Effector memory CD4-positive, alpha-beta T cell (primary cell): ENCODE measurements at regions not wholly inside any gene's neighbourhood (a gene's known extent, or its start where the extent isn't known, plus 50 kb on each side); places are given as distances from the start of the nearest gene placed in this dataset.

Experiments used
- DNase-seq, 3 donors: peaks; one replicate each; pipeline ENCODE4 v3.0.0-alpha.2; 2020
- H3K27ac ChIP-seq: 2 replicates; pipeline ENCODE4 v1.7.0; 2013; ENCODE audit warnings: mild to moderate bottlenecking, low read length, moderate library complexity; ENCODE audit not compliant: insufficient read depth, poor library complexity, severe bottlenecking
- H3K27me3 ChIP-seq: replicated peaks from 2 replicates; pipeline ENCODE4 v1.7.0; 2013; ENCODE audit warnings: mild to moderate bottlenecking, low read length; ENCODE audit not compliant: insufficient read depth, control insufficient read depth, poor library complexity, severe bottlenecking
- H3K36me3 ChIP-seq: 2 replicates; pipeline ENCODE4 v1.7.0; 2013; ENCODE audit warnings: mild to moderate bottlenecking, low read length, moderate library complexity; ENCODE audit not compliant: control insufficient read depth, insufficient read depth
- H3K4me1 ChIP-seq: 2 replicates; pipeline ENCODE4 v1.7.0; 2013; ENCODE audit warnings: low read length, mild to moderate bottlenecking; ENCODE audit not compliant: control insufficient read depth, insufficient read depth, poor library complexity, severe bottlenecking
- H3K4me3 ChIP-seq: 2 replicates; pipeline ENCODE4 v1.7.0; 2013; ENCODE audit warnings: low read length, low read depth, mild to moderate bottlenecking; ENCODE audit not compliant: insufficient read depth, poor library complexity, severe bottlenecking
- H3K9me3 ChIP-seq: 2 replicates; pipeline ENCODE4 v1.7.0; 2013; ENCODE audit warnings: mild to moderate bottlenecking, low read length, moderate library complexity; ENCODE audit not compliant: control insufficient read depth

- Histone ChIP-seq H3K36me3 (no peaks in the 10 kb centered on the region), H3K4me1 (no peaks in the 10 kb centered on the region), H3K27ac (no peak overlapping the region), H3K9me3 (no peaks in the 10 kb centered on the region), H3K27me3 (no peaks in the 10 kb centered on the region), H3K4me3 (no peak overlapping the region)
- DNase-seq = no peak
Observed at GRCh38 chr6:97406633-97407032, 123.6 kb upstream of the MMS22L start.

GRCh38 chr6:97411610-97412009 lies 128.6 kb upstream of the MMS22L start:
- no peaks in the 10 kb centered on the region for H3K36me3 ChIP-seq
- DNase-seq = no peak
- H3K4me1 ChIP-seq = no peaks in the 10 kb centered on the region
- no peaks in the 10 kb centered on the region for H3K9me3 ChIP-seq
- H3K27ac ChIP-seq = no peak overlapping the region
- H3K4me3 ChIP-seq = no peak overlapping the region
- no peaks in the 10 kb centered on the region for H3K27me3 ChIP-seq

GRCh38 chr6:97412511-97412910 lies 129.5 kb upstream of the MMS22L start:
- DNase-seq = no peak

GRCh38 chr6:97422171-97422570 lies 139.2 kb upstream of the MMS22L start:
- no peaks in the 10 kb centered on the region for H3K4me1 ChIP-seq
- H3K9me3 ChIP-seq = no peaks in the 10 kb centered on the region
- no peak overlapping the region for H3K4me3 ChIP-seq
- no peak for DNase-seq
- peaks cover 4% of the 10 kb centered on the region for H3K27me3 ChIP-seq
- H3K27ac ChIP-seq = no peak overlapping the region
- H3K36me3 ChIP-seq = no peaks in the 10 kb centered on the region

More at GRCh38 chr6:97412511-97412910, 129.5 kb upstream of the MMS22L start:
- H3K27me3 ChIP-seq = no peaks in the 10 kb centered on the region
- H3K9me3 ChIP-seq = no peaks in the 10 kb centered on the region
- H3K27ac ChIP-seq = no peak overlapping the region
- no peaks in the 10 kb centered on the region for H3K4me1 ChIP-seq
- no peaks in the 10 kb centered on the region for H3K36me3 ChIP-seq
- H3K4me3 ChIP-seq = no peak overlapping the region

GRCh38 chr6:97423190-97423589 lies 140.2 kb upstream of the MMS22L start:
- H3K4me3 ChIP-seq = no peak overlapping the region
- H3K4me1 ChIP-seq = no peaks in the 10 kb centered on the region
- H3K36me3 ChIP-seq = no peaks in the 10 kb centered on the region
- no peak overlapping the region for H3K27ac ChIP-seq
- H3K9me3 ChIP-seq = no peaks in the 10 kb centered on the region
- H3K27me3 ChIP-seq = peaks cover 4% of the 10 kb centered on the region
- DNase-seq = no peak

GRCh38 chr6:97427648-97428047 lies 144.6 kb upstream of the MMS22L start:
- Histone ChIP-seq H3K4me3 (no peak overlapping the region), H3K36me3 (no peaks in the 10 kb centered on the region), H3K27ac (no peak overlapping the region), H3K4me1 (no peaks in the 10 kb centered on the region), H3K9me3 (no peaks in the 10 kb centered on the region), H3K27me3 (peaks cover 4% of the 10 kb centered on the region)
- no peak for DNase-seq

GRCh38 chr6:97437087-97437486 lies 154.1 kb upstream of the MMS22L start:
- no peak for DNase-seq
- H3K36me3 ChIP-seq = no peaks in the 10 kb centered on the region
- H3K9me3 ChIP-seq = no peaks in the 10 kb centered on the region
- no peak overlapping the region for H3K4me3 ChIP-seq
- no peaks in the 10 kb centered on the region for H3K4me1 ChIP-seq
- H3K27ac ChIP-seq = no peak overlapping the region
- H3K27me3 ChIP-seq = no peaks in the 10 kb centered on the region

GRCh38 chr6:97438011-97438671 lies 155.1 kb upstream of the MMS22L start:
- no peaks in the 10 kb centered on the region for H3K9me3 ChIP-seq
- DNase-seq = no peak
- H3K4me1 ChIP-seq = no peaks in the 10 kb centered on the region
- H3K4me3 ChIP-seq = no peak overlapping the region
- no peaks in the 10 kb centered on the region for H3K36me3 ChIP-seq
- no peak overlapping the region for H3K27ac ChIP-seq
- no peaks in the 10 kb centered on the region for H3K27me3 ChIP-seq

- Histone ChIP-seq H3K4me1 (no peaks in the 10 kb centered on the region), H3K27ac (no peak overlapping the region), H3K4me3 (no peak overlapping the region), H3K9me3 (no peaks in the 10 kb centered on the region), H3K36me3 (no peaks in the 10 kb centered on the region), H3K27me3 (no peaks in the 10 kb centered on the region)
- no peak for DNase-seq
Observed at GRCh38 chr6:97440590-97441176, 157.7 kb upstream of the MMS22L start.

GRCh38 chr6:97443408-97444080 lies 160.5 kb upstream of the MMS22L start:
- Histone ChIP-seq H3K4me3 (no peak overlapping the region), H3K27ac (no peak overlapping the region), H3K36me3 (no peaks in the 10 kb centered on the region), H3K9me3 (no peaks in the 10 kb centered on the region), H3K4me1 (no peaks in the 10 kb centered on the region), H3K27me3 (no peaks in the 10 kb centered on the region)
- DNase-seq = no peak
